BLaER1 (cell line): ENCODE measurements at regions not wholly inside any gene's neighbourhood (a gene's known extent, or its start where the extent isn't known, plus 50 kb on each side); places are given as distances from the start of the nearest gene placed in this dataset.

Experiments
- H3K27ac ChIP-seq: shearing (Covaris generic); formaldehyde crosslinking; 2 replicates; pipeline ENCODE4 v1.8.1; 2022
- H3K27me3 ChIP-seq: shearing (Covaris generic); formaldehyde crosslinking; 2 replicates; pipeline ENCODE4 v1.8.1; 2022
- H3K36me3 ChIP-seq: shearing (Covaris generic); formaldehyde crosslinking; 2 replicates; pipeline ENCODE4 v1.8.1; 2022
- H3K4me1 ChIP-seq: shearing (Covaris generic); formaldehyde crosslinking; 2 replicates; pipeline ENCODE4 v1.8.1; 2022
- H3K4me2 ChIP-seq: shearing (Covaris generic); formaldehyde crosslinking; 2 replicates; pipeline ENCODE4 v1.8.1; 2022
- H3K4me3 ChIP-seq: shearing (Covaris generic); formaldehyde crosslinking; 2 replicates; pipeline ENCODE4 v1.8.1; 2022
- H3K9ac ChIP-seq: shearing (Covaris generic); formaldehyde crosslinking; 2 replicates; pipeline ENCODE4 v1.8.1; 2022
- H3K9me3 ChIP-seq: shearing (Covaris generic); formaldehyde crosslinking; 2 replicates; pipeline ENCODE4 v1.8.1; 2022
- H4K20me1 ChIP-seq: shearing (Covaris generic); formaldehyde crosslinking; 2 replicates; pipeline ENCODE4 v1.8.1; 2022
- Cebpa-rat ChIP-seq: shearing (Covaris generic); IDR thresholded peaks from 2 replicates; pipeline ENCODE4 v1.8.1; 2022

- H3K36me3 ChIP-seq, result no peaks in the 10 kb centered on the region
- H3K27ac ChIP-seq, result no peak overlapping the region
- H3K9me3 ChIP-seq, result no peaks in the 10 kb centered on the region
- no peaks in the 10 kb centered on the region for H4K20me1 ChIP-seq
- TF ChIP-seq Cebpa-rat, result no peak
- no peaks in the 10 kb centered on the region for H3K27me3 ChIP-seq
- H3K4me3 ChIP-seq, result no peak overlapping the region
- H3K9ac ChIP-seq, result no peak overlapping the region
- H3K4me2 ChIP-seq, result no peak overlapping the region
- no peaks in the 10 kb centered on the region for H3K4me1 ChIP-seq
Observed at GRCh38 chr10:111131168-111131799, 54.5 kb downstream of the ADRA2A start.

- no peak for TF ChIP-seq Cebpa-rat
- H3K27ac ChIP-seq, result no peak overlapping the region
- no peaks in the 10 kb centered on the region for H3K4me1 ChIP-seq
- H3K9me3 ChIP-seq, result no peaks in the 10 kb centered on the region
- no peak overlapping the region for H3K4me2 ChIP-seq
- H3K4me3 ChIP-seq, result no peak overlapping the region
- no peaks in the 10 kb centered on the region for H4K20me1 ChIP-seq
- no peaks in the 10 kb centered on the region for H3K27me3 ChIP-seq
- H3K9ac ChIP-seq, result no peak overlapping the region
- H3K36me3 ChIP-seq, result no peaks in the 10 kb centered on the region
Observed at GRCh38 chr10:111137007-111137406, 60.2 kb downstream of the ADRA2A start.

DNA sequence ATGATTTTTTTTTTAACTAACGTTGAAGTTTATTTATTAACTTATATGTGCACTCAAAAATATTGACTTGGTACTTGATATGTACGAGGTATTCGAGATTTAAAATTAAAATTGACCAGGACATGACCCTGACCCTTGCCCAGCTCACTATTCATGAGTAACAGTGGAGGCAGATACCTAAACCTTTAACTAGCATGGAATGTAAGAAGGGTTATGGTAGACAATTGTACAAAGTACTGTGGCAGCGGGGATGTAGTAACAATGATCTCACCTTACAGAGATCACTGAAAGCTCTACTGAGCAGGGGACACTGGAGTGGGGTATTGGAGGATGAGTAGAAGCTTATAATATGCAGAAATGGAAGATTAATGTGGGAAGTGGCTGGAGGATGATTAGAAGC lies 60.8 kb downstream of the ADRA2A start:
- H4K20me1 ChIP-seq, result no peaks in the 10 kb centered on the region
- H3K27me3 ChIP-seq, result no peaks in the 10 kb centered on the region
- H3K4me1 ChIP-seq, result no peaks in the 10 kb centered on the region
- H3K36me3 ChIP-seq, result no peaks in the 10 kb centered on the region
- no peak overlapping the region for H3K4me3 ChIP-seq
- H3K9ac ChIP-seq, result no peak overlapping the region
- no peak overlapping the region for H3K4me2 ChIP-seq
- no peaks in the 10 kb centered on the region for H3K9me3 ChIP-seq
- no peak overlapping the region for H3K27ac ChIP-seq
- TF ChIP-seq Cebpa-rat, result no peak

- Histone ChIP-seq H3K4me3 (no peak overlapping the region), H3K4me2 (no peak overlapping the region), H4K20me1 (no peaks in the 10 kb centered on the region), H3K27me3 (no peaks in the 10 kb centered on the region), H3K4me1 (no peaks in the 10 kb centered on the region), H3K9ac (no peak overlapping the region), H3K36me3 (no peaks in the 10 kb centered on the region), H3K27ac (no peak overlapping the region), H3K9me3 (no peaks in the 10 kb centered on the region)
- TF ChIP-seq Cebpa-rat, result no peak
Observed at GRCh38 chr10:111138544-111138943, 61.7 kb downstream of the ADRA2A start.

DNA sequence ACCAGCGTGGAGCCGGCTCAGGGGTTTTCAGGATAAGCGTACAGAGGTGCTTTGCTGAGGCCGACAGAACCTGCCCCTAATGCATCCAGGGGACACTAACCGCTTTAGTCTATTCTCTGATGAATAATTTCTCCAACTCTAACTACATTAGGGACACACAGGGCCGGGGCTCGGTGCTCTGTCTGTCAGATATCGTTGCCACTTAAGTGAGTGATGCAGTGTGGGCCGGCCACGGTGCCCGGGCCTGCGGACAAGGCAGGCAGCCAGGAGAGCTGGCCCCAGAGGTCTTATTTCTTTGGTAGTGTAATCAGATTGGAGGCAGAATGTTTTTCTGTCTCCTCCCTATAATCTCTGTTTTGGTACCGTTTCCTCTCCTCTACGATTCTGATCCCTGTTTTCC lies 62.7 kb downstream of the ADRA2A start:
- no peaks in the 10 kb centered on the region for H3K4me1 ChIP-seq
- H3K9ac ChIP-seq, result no peak overlapping the region
- no peaks in the 10 kb centered on the region for H3K9me3 ChIP-seq
- no peak overlapping the region for H3K4me2 ChIP-seq
- no peak overlapping the region for H3K27ac ChIP-seq
- no peak for TF ChIP-seq Cebpa-rat
- no peaks in the 10 kb centered on the region for H3K36me3 ChIP-seq
- H3K4me3 ChIP-seq, result no peak overlapping the region
- H3K27me3 ChIP-seq, result no peaks in the 10 kb centered on the region
- H4K20me1 ChIP-seq, result no peaks in the 10 kb centered on the region

DNA sequence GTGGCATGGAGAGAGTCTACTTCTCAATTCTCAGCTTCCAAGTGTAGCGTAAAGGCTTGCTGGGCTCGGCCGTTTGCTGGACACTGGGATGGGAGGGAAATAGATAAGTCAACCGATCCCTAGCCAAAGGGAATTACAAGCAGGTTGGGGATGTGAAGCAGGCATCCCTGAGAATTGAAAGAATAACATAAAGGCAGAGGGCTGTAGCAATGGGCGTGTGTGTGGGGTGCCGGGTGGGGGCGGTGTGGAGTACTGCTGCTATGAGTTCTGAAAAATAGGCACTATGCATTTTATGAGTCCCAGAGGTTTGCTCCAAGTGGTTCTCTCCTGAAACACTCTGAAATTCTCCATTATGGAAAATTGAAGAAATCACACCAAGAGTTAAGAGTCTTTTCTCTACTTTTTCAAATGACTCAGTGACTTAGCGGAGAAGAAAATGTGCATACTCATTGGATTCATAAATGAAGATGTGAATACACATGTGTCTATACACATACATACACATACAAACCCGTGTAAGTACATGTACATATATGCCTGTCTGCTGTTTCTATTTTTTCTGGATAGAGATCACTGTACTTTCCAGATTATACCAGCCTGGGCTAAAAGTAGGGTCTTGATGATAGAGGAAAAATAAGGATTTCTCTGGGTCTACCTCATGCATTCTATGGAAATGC lies 65.4 kb downstream of the ADRA2A start:
- no peaks in the 10 kb centered on the region for H3K36me3 ChIP-seq

DNA sequence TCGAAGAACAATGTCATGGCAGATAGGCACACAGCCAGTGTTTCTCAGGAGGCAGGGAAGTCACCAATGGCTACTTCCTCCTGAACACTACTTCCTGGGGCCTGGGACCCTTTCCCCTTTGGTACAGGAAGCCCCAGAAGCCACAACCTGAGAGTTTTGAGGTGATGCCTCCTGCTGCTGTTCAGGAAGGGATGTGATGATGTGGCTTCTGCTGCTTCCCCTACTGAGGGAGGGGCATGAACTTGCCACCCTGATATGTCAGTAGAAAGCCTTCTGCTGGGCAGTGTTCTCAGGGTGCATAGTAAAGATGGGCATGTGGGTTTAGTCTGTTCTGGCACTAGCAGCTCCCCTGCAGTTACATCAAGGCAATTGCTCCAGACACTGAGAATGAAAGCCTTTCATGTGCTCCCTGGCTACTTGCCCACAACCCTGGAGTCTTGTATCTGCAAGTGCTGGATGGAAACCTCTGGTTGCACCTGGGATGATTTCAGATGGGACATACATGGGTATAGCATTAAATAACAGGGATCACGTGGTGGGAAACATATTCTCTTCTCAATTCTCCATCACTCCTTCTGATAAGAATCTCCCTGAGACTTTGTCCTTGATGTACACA lies 69.3 kb downstream of the ADRA2A start:
- peaks cover 6% of the 10 kb centered on the region for H3K4me1 ChIP-seq
- H3K4me2 ChIP-seq, result peak overlapping the region; percentile 43
- H3K9ac ChIP-seq, result no peak overlapping the region
- H3K4me3 ChIP-seq, result no peak overlapping the region
- no peaks in the 10 kb centered on the region for H4K20me1 ChIP-seq
- no peak overlapping the region for H3K27ac ChIP-seq
- no peaks in the 10 kb centered on the region for H3K36me3 ChIP-seq
- H3K27me3 ChIP-seq, result no peaks in the 10 kb centered on the region
- TF ChIP-seq Cebpa-rat, result no peak
- no peaks in the 10 kb centered on the region for H3K9me3 ChIP-seq

More for the DNA sequence above, 65.4 kb downstream of the ADRA2A start:
- Histone ChIP-seq H3K9me3 (no peaks in the 10 kb centered on the region), H4K20me1 (no peaks in the 10 kb centered on the region), H3K27me3 (no peaks in the 10 kb centered on the region), H3K4me2 (no peak overlapping the region), H3K9ac (no peak overlapping the region), H3K4me3 (no peak overlapping the region), H3K4me1 (peaks cover 6% of the 10 kb centered on the region), H3K27ac (no peak overlapping the region)
- no peak for TF ChIP-seq Cebpa-rat

DNA sequence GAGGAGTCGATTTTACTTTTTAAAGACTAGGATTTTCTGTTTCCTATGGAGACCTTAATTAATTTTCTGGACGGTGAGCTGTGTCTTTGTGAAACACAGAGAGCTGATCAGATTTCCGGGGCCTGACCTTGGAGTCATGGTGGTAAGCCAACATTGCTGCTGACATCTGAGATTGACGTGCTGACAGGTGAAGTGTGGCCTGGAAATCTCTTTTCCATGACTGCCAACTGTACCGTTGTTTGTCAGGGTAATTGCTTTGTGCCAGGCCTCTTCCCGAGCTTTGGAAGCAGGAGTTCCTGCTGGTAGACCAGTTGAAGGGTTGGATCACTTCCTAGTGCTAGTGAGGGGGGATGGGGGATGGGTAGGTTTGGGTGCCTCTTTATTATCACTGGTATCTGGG lies 71.2 kb downstream of the ADRA2A start:
- Histone ChIP-seq H3K36me3 (no peaks in the 10 kb centered on the region), H3K4me3 (no peak overlapping the region), H4K20me1 (no peaks in the 10 kb centered on the region), H3K27me3 (no peaks in the 10 kb centered on the region), H3K9me3 (no peaks in the 10 kb centered on the region), H3K4me1 (peaks cover 6% of the 10 kb centered on the region), H3K4me2 (no peak overlapping the region), H3K9ac (no peak overlapping the region), H3K27ac (no peak overlapping the region)
- no peak for TF ChIP-seq Cebpa-rat

DNA sequence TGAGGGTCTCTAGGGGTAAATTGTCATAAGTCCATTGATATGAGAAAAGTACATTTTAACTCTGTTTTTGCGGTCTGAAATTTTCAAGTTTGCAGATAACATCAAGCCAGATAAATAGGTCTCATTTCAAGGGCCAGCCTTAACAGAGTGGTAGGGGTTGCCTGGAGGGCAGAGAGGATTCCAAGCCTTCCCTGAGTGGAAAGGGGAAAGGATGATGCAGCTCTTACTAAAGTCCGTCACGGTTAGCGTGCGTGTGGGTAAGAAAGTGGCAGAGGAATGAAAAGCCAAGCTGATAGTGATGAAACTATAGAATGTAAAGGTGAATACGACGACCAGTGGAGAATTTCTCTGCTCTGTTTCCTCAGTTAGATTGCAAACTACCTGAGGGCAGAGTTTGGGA lies 71.6 kb downstream of the ADRA2A start:
- Histone ChIP-seq H3K27me3 (no peaks in the 10 kb centered on the region), H4K20me1 (no peaks in the 10 kb centered on the region), H3K9ac (no peak overlapping the region), H3K9me3 (no peaks in the 10 kb centered on the region), H3K36me3 (no peaks in the 10 kb centered on the region), H3K4me2 (no peak overlapping the region), H3K4me1 (peaks cover 6% of the 10 kb centered on the region), H3K27ac (no peak overlapping the region), H3K4me3 (no peak overlapping the region)
- TF ChIP-seq Cebpa-rat, result no peak

DNA sequence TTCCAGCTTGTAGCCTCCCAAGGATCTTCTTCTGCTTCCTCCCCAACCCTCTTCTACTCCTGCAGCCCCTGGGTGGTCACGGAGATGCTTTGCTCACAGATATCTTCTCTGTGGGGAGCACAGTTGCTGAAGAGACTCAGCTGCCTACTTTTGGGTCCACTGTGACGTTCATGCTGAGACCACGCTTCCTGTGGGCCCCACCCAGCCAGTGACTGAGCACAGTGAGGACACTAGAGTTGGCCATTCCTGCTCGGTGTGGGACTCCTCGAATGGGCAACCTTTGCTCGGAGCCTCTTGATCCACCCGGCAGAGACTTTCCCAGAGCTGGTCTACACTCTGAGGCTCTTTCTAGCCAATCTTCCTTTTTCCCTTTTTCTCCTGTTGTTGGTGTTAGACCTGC lies 73.9 kb downstream of the ADRA2A start:
- H3K4me2 ChIP-seq, result no peak overlapping the region
- H3K9me3 ChIP-seq, result no peaks in the 10 kb centered on the region
- no peak overlapping the region for H3K4me3 ChIP-seq
- no peaks in the 10 kb centered on the region for H3K36me3 ChIP-seq
- peaks cover 6% of the 10 kb centered on the region for H3K4me1 ChIP-seq
- H4K20me1 ChIP-seq, result no peaks in the 10 kb centered on the region
- no peak overlapping the region for H3K9ac ChIP-seq
- no peaks in the 10 kb centered on the region for H3K27me3 ChIP-seq
- no peak overlapping the region for H3K27ac ChIP-seq
- no peak for TF ChIP-seq Cebpa-rat
